Neutrophil (primary cell): ENCODE measurements at regions not wholly inside any gene's neighbourhood (a gene's known extent, or its start where the extent isn't known, plus 50 kb on each side); places are given as distances from the start of the nearest gene placed in this dataset.

Experiments used
- H3K27ac ChIP-seq: fragments of 200-600 bp; sonication (generic); 2 replicates; pipeline ENCODE4 v1.5.1; 2016; ENCODE audit warnings: mild to moderate bottlenecking, moderate library complexity
- H3K27me3 ChIP-seq: fragments of 200-600 bp; sonication (generic); 2 replicates; pipeline ENCODE4 v1.6.0; 2016; ENCODE audit warnings: mild to moderate bottlenecking
- H3K36me3 ChIP-seq: fragments of 200-600 bp; sonication (generic); 2 replicates; pipeline ENCODE4 v1.5.1; 2017
- H3K4me1 ChIP-seq, 2 experiments: fragments of 200-600 bp in 1 of 2; sonication (generic) in 1 of 2; 1 replicate in 1 of 2; 2 replicates in 1 of 2; pipeline versions ENCODE4 v1.5.1 to v1.6.1; 2013 to 2016; ENCODE audit warnings: low read depth in 1 of 2, low read length in 1 of 2, mild to moderate bottlenecking in 1 of 2, moderate library complexity in 1 of 2; ENCODE audit not compliant: control insufficient read depth in 1 of 2, insufficient read depth in 1 of 2
- H3K4me3 ChIP-seq, 2 experiments: fragments of 200-600 bp in 1 of 2; sonication (generic) in 1 of 2; 1 replicate in 1 of 2; 2 replicates in 1 of 2; pipeline ENCODE4 v1.5.1; 2013 to 2016; ENCODE audit warnings: low read depth in 1 of 2, low read length in 1 of 2, mild to moderate bottlenecking in 1 of 2, moderate library complexity in 1 of 2
- H3K9me3 ChIP-seq: fragments of 200-600 bp; sonication (generic); 2 replicates; pipeline ENCODE4 v1.5.1; 2016
- CTCF ChIP-seq: fragments of 200-600 bp; sonication (generic); IDR thresholded peaks from 2 replicates; pipeline ENCODE4 v1.5.1; 2016; ENCODE audit warnings: antibody characterized with exemption

- Histone ChIP-seq H3K36me3 (no peaks in the 10 kb centered on the region), H3K9me3 (no peaks in the 10 kb centered on the region), H3K4me1 (no peaks in the 10 kb centered on the region), H3K4me3 (no peak overlapping the region), H3K27me3 (no peaks in the 10 kb centered on the region), H3K27ac (no peak overlapping the region)
- TF ChIP-seq CTCF: no peak
These were observed 376.6 kb downstream of the ADGRD1 start for GRCh38 chr12:131330106-131330815.

GRCh38 chr12:131331148-131331750, 377.5 kb downstream of the ADGRD1 start:
- H3K27ac ChIP-seq: no peak overlapping the region
- no peak for TF ChIP-seq CTCF
- no peaks in the 10 kb centered on the region for H3K36me3 ChIP-seq
- no peaks in the 10 kb centered on the region for H3K27me3 ChIP-seq
- no peak overlapping the region for H3K4me3 ChIP-seq
- no peaks in the 10 kb centered on the region for H3K4me1 ChIP-seq
- H3K9me3 ChIP-seq: no peaks in the 10 kb centered on the region

GRCh38 chr12:131332224-131332623, 378.5 kb downstream of the ADGRD1 start:
- no peak for TF ChIP-seq CTCF

GRCh38 chr12:131333136-131333535, 377.8 kb upstream of the SFSWAP start:
- Histone ChIP-seq H3K9me3 (no peaks in the 10 kb centered on the region), H3K4me1 (no peaks in the 10 kb centered on the region), H3K27me3 (no peaks in the 10 kb centered on the region), H3K36me3 (no peaks in the 10 kb centered on the region), H3K27ac (no peak overlapping the region), H3K4me3 (no peak overlapping the region)
- no peak for TF ChIP-seq CTCF

More at GRCh38 chr12:131332224-131332623, 378.5 kb downstream of the ADGRD1 start:
- H3K27ac ChIP-seq: no peak overlapping the region
- H3K4me3 ChIP-seq: no peak overlapping the region
- no peaks in the 10 kb centered on the region for H3K4me1 ChIP-seq
- H3K27me3 ChIP-seq: no peaks in the 10 kb centered on the region
- H3K9me3 ChIP-seq: no peaks in the 10 kb centered on the region
- H3K36me3 ChIP-seq: no peaks in the 10 kb centered on the region

GRCh38 chr12:131333621-131334440, 377.1 kb upstream of the SFSWAP start:
- no peaks in the 10 kb centered on the region for H3K9me3 ChIP-seq
- no peaks in the 10 kb centered on the region for H3K4me1 ChIP-seq
- no peaks in the 10 kb centered on the region for H3K36me3 ChIP-seq
- no peak overlapping the region for H3K4me3 ChIP-seq
- H3K27me3 ChIP-seq: no peaks in the 10 kb centered on the region
- no peak for TF ChIP-seq CTCF
- H3K27ac ChIP-seq: no peak overlapping the region
